Loucy (cell line): ENCODE measurements at regions not wholly inside any gene's neighbourhood (a gene's known extent, or its start where the extent isn't known, plus 50 kb on each side); places are given as distances from the start of the nearest gene placed in this dataset.

Experiments
- H2AFZ ChIP-seq: fragments of 200-600 bp; sonication (generic); 2 replicates; pipeline ENCODE4 v1.6.0; 2016; ENCODE audit warnings: antibody characterized with exemption, mild to moderate bottlenecking, low read length, moderate library complexity
- H3F3A ChIP-seq: fragments of 200-600 bp; 2 replicates; pipeline ENCODE4 v1.6.0; 2016; ENCODE audit warnings: antibody characterized with exemption, low read depth, mild to moderate bottlenecking
- H3K27me3 ChIP-seq: fragments of 200-600 bp; sonication (generic); 2 replicates; pipeline ENCODE4 v1.6.1; 2014; ENCODE audit warnings: low read length, mild to moderate bottlenecking; ENCODE audit not compliant: insufficient read depth, poor library complexity, severe bottlenecking
- H3K36me3 ChIP-seq: fragments of 200-600 bp; sonication (generic); 2 replicates; pipeline ENCODE4 v1.6.1; 2016; ENCODE audit warnings: low read length; ENCODE audit not compliant: insufficient read depth
- H3K4me1 ChIP-seq: fragments of 200-600 bp; sonication (generic); 2 replicates; pipeline ENCODE4 v1.5.1; 2014; ENCODE audit warnings: low read length, mild to moderate bottlenecking; ENCODE audit not compliant: insufficient read depth, poor library complexity, severe bottlenecking
- H3K4me2 ChIP-seq: fragments of 200-600 bp; sonication (generic); 2 replicates; pipeline ENCODE4 v1.6.0; 2014; ENCODE audit warnings: antibody characterized with exemption, low read length, low read depth, mild to moderate bottlenecking; ENCODE audit not compliant: poor library complexity, severe bottlenecking
- H3K4me3 ChIP-seq: fragments of 200-600 bp; sonication (generic); 2 replicates; pipeline ENCODE4 v1.5.1; 2014; ENCODE audit warnings: low read length, mild to moderate bottlenecking, mixed read lengths; ENCODE audit not compliant: poor library complexity, severe bottlenecking
- H3K79me2 ChIP-seq: fragments of 200-600 bp; sonication (generic); 2 replicates; pipeline ENCODE4 v1.6.1; 2014; ENCODE audit warnings: low read length; ENCODE audit not compliant: insufficient read depth
- H3K9ac ChIP-seq: fragments of 200-600 bp; sonication (generic); 2 replicates; pipeline ENCODE4 v1.6.0; 2014; ENCODE audit warnings: mild to moderate bottlenecking, low read depth, low read length, moderate library complexity; ENCODE audit not compliant: poor library complexity, severe bottlenecking
- H3K9me2 ChIP-seq: fragments of 200-600 bp; sonication (generic); replicated peaks from 2 replicates; pipeline ENCODE4 v1.6.1; 2016; ENCODE audit warnings: low read depth, low read length, mixed read lengths
- H3K9me3 ChIP-seq: fragments of 200-600 bp; sonication (generic); 2 replicates; pipeline ENCODE4 v1.6.1; 2014; ENCODE audit warnings: mild to moderate bottlenecking, antibody characterized with exemption, low read length, low read depth; ENCODE audit not compliant: insufficient read depth
- H4K20me1 ChIP-seq: fragments of 200-600 bp; sonication (generic); 2 replicates; pipeline ENCODE4 v1.6.0; 2014; ENCODE audit warnings: antibody characterized with exemption, low read length, mild to moderate bottlenecking; ENCODE audit not compliant: insufficient read depth, poor library complexity, severe bottlenecking
- EZH2phosphoT487 ChIP-seq: fragments of 200-600 bp; IDR thresholded peaks from 2 replicates; pipeline ENCODE4 v1.6.1; 2018; ENCODE audit warnings: antibody characterized with exemption, mild to moderate bottlenecking, moderate library complexity, borderline replicate concordance
- TF ChIP-seq, protein P1 (sequence below): fragments of 200-600 bp; sonication (generic); conservative IDR thresholded peaks from 2 replicates; pipeline ENCODE4 v1.5.1; 2014; ENCODE audit warnings: mild to moderate bottlenecking, antibody characterized with exemption, low read length

DNA sequence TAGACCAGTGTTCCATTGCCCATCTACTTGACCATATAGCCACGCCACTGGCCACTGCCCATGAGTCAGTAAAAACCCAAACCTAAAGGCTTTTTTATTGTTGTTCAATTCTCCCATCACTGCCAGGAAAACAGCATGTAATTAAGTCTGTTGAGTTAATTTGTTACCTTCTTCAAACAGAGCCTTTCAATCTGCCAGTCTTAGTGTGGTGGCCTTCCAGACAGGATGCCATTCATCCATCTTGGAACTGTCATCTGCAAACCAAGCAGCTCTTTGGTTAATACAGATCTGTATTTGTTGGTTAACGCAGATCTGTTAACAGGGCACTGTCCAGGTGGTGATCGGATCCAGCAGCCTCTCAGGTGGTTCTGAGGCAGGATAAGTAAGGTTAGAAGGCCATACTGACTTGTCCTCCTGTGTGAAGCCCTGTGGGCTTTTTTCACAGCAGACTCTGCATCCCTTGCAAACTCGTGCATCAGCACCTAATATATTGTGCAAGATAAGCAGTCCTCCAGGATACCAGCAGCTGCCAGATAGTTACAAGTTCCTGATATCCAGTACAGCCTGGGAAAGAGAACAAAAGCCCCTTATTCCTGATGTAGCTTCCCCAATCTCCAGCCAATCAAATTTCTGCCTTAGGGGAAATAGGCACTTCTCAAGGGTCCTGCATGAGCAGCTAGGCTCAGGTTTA, 59.1 kb upstream of the DHRS4 start:
- TF ChIP-seq EZH2phosphoT487: no peak
- TF ChIP-seq, protein P1, sequence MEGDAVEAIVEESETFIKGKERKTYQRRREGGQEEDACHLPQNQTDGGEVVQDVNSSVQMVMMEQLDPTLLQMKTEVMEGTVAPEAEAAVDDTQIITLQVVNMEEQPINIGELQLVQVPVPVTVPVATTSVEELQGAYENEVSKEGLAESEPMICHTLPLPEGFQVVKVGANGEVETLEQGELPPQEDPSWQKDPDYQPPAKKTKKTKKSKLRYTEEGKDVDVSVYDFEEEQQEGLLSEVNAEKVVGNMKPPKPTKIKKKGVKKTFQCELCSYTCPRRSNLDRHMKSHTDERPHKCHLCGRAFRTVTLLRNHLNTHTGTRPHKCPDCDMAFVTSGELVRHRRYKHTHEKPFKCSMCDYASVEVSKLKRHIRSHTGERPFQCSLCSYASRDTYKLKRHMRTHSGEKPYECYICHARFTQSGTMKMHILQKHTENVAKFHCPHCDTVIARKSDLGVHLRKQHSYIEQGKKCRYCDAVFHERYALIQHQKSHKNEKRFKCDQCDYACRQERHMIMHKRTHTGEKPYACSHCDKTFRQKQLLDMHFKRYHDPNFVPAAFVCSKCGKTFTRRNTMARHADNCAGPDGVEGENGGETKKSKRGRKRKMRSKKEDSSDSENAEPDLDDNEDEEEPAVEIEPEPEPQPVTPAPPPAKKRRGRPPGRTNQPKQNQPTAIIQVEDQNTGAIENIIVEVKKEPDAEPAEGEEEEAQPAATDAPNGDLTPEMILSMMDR: no peak
- H3K4me2 ChIP-seq: peak overlapping the region; percentile 0
- no peaks in the 10 kb centered on the region for H3K9me3 ChIP-seq
- H3K36me3 ChIP-seq: no peaks in the 10 kb centered on the region
- no peak overlapping the region for H3K9ac ChIP-seq
- no peaks in the 10 kb centered on the region for H3K27me3 ChIP-seq
- no peaks in the 10 kb centered on the region for H4K20me1 ChIP-seq
- no peaks in the 10 kb centered on the region for H3K4me1 ChIP-seq
- no peaks in the 10 kb centered on the region for H3K79me2 ChIP-seq
- no peaks in the 10 kb centered on the region for H3K9me2 ChIP-seq
- H2AFZ ChIP-seq: peak overlapping the region; percentile 45; the same call in 1 of the 2 replicates
- no peak overlapping the region for H3K4me3 ChIP-seq
- no peaks in the 10 kb centered on the region for H3F3A ChIP-seq

DNA sequence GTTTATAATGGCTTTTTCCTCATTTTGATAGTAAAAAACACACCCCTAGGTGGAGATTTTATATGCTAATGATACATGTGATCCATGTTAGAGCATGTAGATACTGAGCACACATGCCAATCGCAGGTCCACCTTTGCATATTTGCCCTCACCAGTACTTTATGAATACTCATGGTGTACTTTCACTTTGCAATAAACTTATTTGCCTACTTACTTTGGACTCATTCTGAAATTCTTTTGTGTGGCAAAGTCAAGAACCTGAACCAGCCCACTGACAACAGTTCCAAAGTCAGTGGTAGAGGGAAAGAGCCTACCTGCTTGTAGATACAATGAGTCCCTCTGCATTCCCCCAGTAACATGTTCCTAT, 58.5 kb upstream of the DHRS4 start:
- Histone ChIP-seq H3K9me2 (no peaks in the 10 kb centered on the region), H3K79me2 (no peaks in the 10 kb centered on the region), H2AFZ (peak overlapping the region; percentile 45; the same call in 1 of the 2 replicates), H3K4me2 (peak overlapping the region; percentile 0), H3F3A (no peaks in the 10 kb centered on the region), H3K9ac (no peak overlapping the region), H3K36me3 (no peaks in the 10 kb centered on the region), H3K4me3 (no peak overlapping the region), H3K27me3 (no peaks in the 10 kb centered on the region), H3K9me3 (no peaks in the 10 kb centered on the region), H4K20me1 (no peaks in the 10 kb centered on the region), H3K4me1 (no peaks in the 10 kb centered on the region)
- TF ChIP-seq EZH2phosphoT487: no peak
- TF ChIP-seq, protein P1: no peak

DNA sequence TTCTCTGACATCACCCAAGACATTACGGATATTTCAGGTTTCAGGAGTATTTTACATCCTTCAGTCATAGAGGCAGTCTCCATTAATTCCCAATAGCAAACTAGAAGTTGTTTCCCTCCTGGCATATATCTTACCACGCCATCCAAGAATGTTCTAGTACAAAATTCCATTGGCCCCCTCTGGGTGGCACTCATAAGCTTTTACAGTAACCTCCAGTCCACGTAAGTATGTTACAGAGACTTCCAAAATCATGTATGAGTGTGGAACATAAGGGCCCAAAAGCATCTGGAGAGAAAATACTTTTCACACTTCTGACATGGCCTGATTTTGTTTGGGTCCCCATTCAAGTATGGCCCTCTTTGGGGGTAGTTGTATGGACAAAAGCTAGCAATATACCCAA, 58.1 kb upstream of the DHRS4 start:
- Histone ChIP-seq H3K79me2 (no peaks in the 10 kb centered on the region), H4K20me1 (no peaks in the 10 kb centered on the region), H3F3A (no peaks in the 10 kb centered on the region), H3K9ac (no peak overlapping the region), H3K36me3 (no peaks in the 10 kb centered on the region), H3K4me2 (no peak overlapping the region), H3K9me3 (no peaks in the 10 kb centered on the region), H2AFZ (0 out of 2 replicates have a peak overlapping the region, but pooled peaks have one; percentile 0), H3K4me1 (no peaks in the 10 kb centered on the region), H3K4me3 (no peak overlapping the region), H3K27me3 (no peaks in the 10 kb centered on the region), H3K9me2 (no peaks in the 10 kb centered on the region)
- TF ChIP-seq, protein P1: peak; percentile 51
- no peak for TF ChIP-seq EZH2phosphoT487
